SK-N-SH (cell line): ENCODE measurements at regions not wholly inside any gene's neighbourhood (a gene's known extent, or its start where the extent isn't known, plus 50 kb on each side); places are given as distances from the start of the nearest gene placed in this dataset.

Source experiments
- CHD2 ChIP-seq: fragments of 150-350 bp; IDR thresholded peaks from 2 replicates; pipeline ENCODE4 v1.6.1; 2018; ENCODE audit warnings: low read length; ENCODE audit not compliant: partially characterized antibody
- ELF1 ChIP-seq: IDR thresholded peaks from 2 replicates; pipeline ENCODE4 v1.4.0; 2012
- EP300 ChIP-seq, 2 experiments: IDR thresholded peaks; 2 replicates each; pipeline versions ENCODE4 v1.4.0 to v1.6.1; 2012; ENCODE audit warnings: borderline replicate concordance in 1 of 2, low read depth in 1 of 2, low read length in 1 of 2
- FOXM1 ChIP-seq: IDR thresholded peaks from 2 replicates; pipeline ENCODE4 v1.4.0; 2012; ENCODE audit warnings: low read depth, mild to moderate bottlenecking
- NRF1 ChIP-seq: IDR thresholded peaks from 2 replicates; pipeline ENCODE4 v1.6.1; 2012; ENCODE audit warnings: low read depth, mild to moderate bottlenecking, low read length
- POLR2AphosphoS5 ChIP-seq: IDR thresholded peaks from 2 replicates; pipeline ENCODE4 v1.6.1; 2012; ENCODE audit warnings: low read depth, low read length
- RAD21 ChIP-seq: IDR thresholded peaks from 2 replicates; pipeline ENCODE4 v1.6.1; 2012; ENCODE audit warnings: mild to moderate bottlenecking, low read length
- RXRA ChIP-seq: IDR thresholded peaks from 2 replicates; pipeline ENCODE4 v1.4.0; 2012; ENCODE audit warnings: low read depth, mild to moderate bottlenecking, borderline replicate concordance
- SMC3 ChIP-seq: IDR thresholded peaks from 2 replicates; pipeline ENCODE4 v1.6.1; 2012; ENCODE audit warnings: low read depth, low read length, improper control_type of control experiment
- TCF12 ChIP-seq: IDR thresholded peaks from 2 replicates; pipeline ENCODE4 v1.4.0; 2012
- TF ChIP-seq, protein P1 (sequence below): fragments of 200-600 bp; sonication (generic); IDR thresholded peaks from 2 replicates; pipeline ENCODE4 v1.6.1; 2017; ENCODE audit warnings: antibody characterized with exemption, mild to moderate bottlenecking, moderate library complexity
- TF ChIP-seq, protein P2 (sequence below): IDR thresholded peaks from 2 replicates; pipeline ENCODE4 v1.4.0; 2012; ENCODE audit warnings: low read depth
- TF ChIP-seq, protein P3 (sequence below): fragments of 150-350 bp; IDR thresholded peaks from 2 replicates; pipeline ENCODE4 v1.6.1; 2017; ENCODE audit warnings: antibody characterized with exemption, low read length, low read depth, borderline replicate concordance

DNA sequence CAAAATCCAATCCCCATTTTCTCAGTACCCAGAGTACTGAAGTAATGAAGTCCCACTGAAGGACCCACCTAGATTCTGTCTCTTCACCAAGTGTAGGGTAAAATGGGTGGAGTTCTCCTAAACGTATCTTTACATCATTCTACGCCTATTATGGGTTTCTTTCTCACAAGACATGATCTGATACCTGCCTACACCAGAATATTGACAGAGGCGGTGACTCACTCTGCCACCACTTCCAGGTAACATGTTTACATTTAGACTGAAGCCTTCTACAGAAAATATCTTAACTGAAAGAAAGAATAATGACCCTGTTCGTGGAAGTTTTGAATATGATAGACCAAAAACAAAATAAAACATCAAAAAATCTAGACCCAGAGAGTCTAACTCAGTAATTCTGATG, 89.8 kb downstream of the BTG1 start:
- TF ChIP-seq, protein P1, sequence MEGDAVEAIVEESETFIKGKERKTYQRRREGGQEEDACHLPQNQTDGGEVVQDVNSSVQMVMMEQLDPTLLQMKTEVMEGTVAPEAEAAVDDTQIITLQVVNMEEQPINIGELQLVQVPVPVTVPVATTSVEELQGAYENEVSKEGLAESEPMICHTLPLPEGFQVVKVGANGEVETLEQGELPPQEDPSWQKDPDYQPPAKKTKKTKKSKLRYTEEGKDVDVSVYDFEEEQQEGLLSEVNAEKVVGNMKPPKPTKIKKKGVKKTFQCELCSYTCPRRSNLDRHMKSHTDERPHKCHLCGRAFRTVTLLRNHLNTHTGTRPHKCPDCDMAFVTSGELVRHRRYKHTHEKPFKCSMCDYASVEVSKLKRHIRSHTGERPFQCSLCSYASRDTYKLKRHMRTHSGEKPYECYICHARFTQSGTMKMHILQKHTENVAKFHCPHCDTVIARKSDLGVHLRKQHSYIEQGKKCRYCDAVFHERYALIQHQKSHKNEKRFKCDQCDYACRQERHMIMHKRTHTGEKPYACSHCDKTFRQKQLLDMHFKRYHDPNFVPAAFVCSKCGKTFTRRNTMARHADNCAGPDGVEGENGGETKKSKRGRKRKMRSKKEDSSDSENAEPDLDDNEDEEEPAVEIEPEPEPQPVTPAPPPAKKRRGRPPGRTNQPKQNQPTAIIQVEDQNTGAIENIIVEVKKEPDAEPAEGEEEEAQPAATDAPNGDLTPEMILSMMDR = no peak
- TF ChIP-seq SMC3 (no peak), POLR2AphosphoS5 (no peak), RXRA (no peak), TCF12 (no peak), EP300 (IDR thresholded peaks at IDR 0.05; ENCODE audit: borderline replicate concordance in 1 of 2, low read depth in 1 of 2, low read length in 1 of 2) (no peak), RAD21 (no peak), ELF1 (no peak), CHD2 (no peak), NRF1 (no peak), FOXM1 (no peak)
- TF ChIP-seq, protein P2, sequence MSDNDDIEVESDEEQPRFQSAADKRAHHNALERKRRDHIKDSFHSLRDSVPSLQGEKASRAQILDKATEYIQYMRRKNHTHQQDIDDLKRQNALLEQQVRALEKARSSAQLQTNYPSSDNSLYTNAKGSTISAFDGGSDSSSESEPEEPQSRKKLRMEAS = no peak
- TF ChIP-seq, protein P3, sequence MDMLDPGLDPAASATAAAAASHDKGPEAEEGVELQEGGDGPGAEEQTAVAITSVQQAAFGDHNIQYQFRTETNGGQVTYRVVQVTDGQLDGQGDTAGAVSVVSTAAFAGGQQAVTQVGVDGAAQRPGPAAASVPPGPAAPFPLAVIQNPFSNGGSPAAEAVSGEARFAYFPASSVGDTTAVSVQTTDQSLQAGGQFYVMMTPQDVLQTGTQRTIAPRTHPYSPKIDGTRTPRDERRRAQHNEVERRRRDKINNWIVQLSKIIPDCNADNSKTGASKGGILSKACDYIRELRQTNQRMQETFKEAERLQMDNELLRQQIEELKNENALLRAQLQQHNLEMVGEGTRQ = no peak
